Endothelial cell of umbilical vein (primary cell): ENCODE measurements at regions not wholly inside any gene's neighbourhood (a gene's known extent, or its start where the extent isn't known, plus 50 kb on each side); places are given as distances from the start of the nearest gene placed in this dataset.
"Not testable (repeated sequence)": the region's sequence is repeated elsewhere in the genome, so short reads cannot be mapped to it uniquely, and the experiment has no call there.

Experiments used
- BruUV-seq: library from RNA; stranded (reverse); fragments of 400-500 nt; replicated peaks from 2 replicates; lab custom pipeline; 2021; lab: Mats Ljungman, UMichigan
- CTCF ChIA-PET: fragments of 300-600, 350-600 bp; sonication (Branson Sonifier 250); formaldehyde crosslinking; loops from one replicate; lab custom pipeline; 2021; ENCODE audit warnings: antibody characterized with exemption, inconsistent platforms; lab: Charles Lee
- POLR2A ChIA-PET: fragments of 300-600, 350-600 bp; sonication (Branson Sonifier 250); formaldehyde crosslinking; loops from one replicate; lab custom pipeline; 2021; ENCODE audit warnings: antibody characterized with exemption, inconsistent platforms; lab: Charles Lee
- DNase-seq: peaks from one replicate; pipeline ENCODE4 v3.0.0-alpha.2; 2011; ENCODE audit warnings: low read depth, low spot score
- FAIRE-seq: peaks from 2 replicates; lab custom pipeline; 2011; peaks lifted over from hg19 to GRCh38; lab: Jason Lieb, UNC
- H2AFZ ChIP-seq: 2 replicates; pipeline ENCODE4 v1.6.0; 2012; ENCODE audit warnings: low read depth, low read length, control low read depth, inconsistent platforms
- H3K27ac ChIP-seq: 2 replicates; pipeline ENCODE4 v1.5.1; 2011; ENCODE audit warnings: low read depth, mild to moderate bottlenecking, control low read depth, low read length, moderate library complexity; ENCODE audit not compliant: insufficient read depth
- H3K27me3 ChIP-seq, 2 experiments: 2 replicates each; pipeline versions ENCODE4 v1.6.0 to v1.6.1; 2011; ENCODE audit warnings: low read length in 2 of 2, mixed read lengths in 1 of 2; ENCODE audit not compliant: control insufficient read depth in 2 of 2, insufficient read depth in 2 of 2
- H3K36me3 ChIP-seq, 2 experiments: 2 replicates in 1 of 2; 3 replicates in 1 of 2; pipeline ENCODE4 v1.5.1; 2011; ENCODE audit warnings: low read length in 2 of 2, mild to moderate bottlenecking in 1 of 2, moderate library complexity in 1 of 2; ENCODE audit not compliant: control insufficient read depth in 2 of 2, insufficient read depth in 2 of 2; ENCODE audit errors: extremely low read depth in 1 of 2
- H3K4me1 ChIP-seq: 3 replicates; pipeline ENCODE4 v1.5.1; 2011; ENCODE audit warnings: mild to moderate bottlenecking, low read length; ENCODE audit not compliant: control insufficient read depth, insufficient read depth; ENCODE audit errors: extremely low read depth
- H3K4me2 ChIP-seq: 2 replicates; pipeline ENCODE4 v1.6.1; 2011; ENCODE audit warnings: low read length, control low read depth, mixed read lengths; ENCODE audit not compliant: insufficient read depth
- H3K4me3 ChIP-seq, 3 experiments: fragments of 200-600 bp in 1 of 3; sonication (generic), shearing (Covaris generic) in 1 of 3; replicated peaks in 1 of 3; 2 replicates each; pipeline ENCODE4 v1.5.1; 2011 to 2016; ENCODE audit warnings: control low read depth in 3 of 3, low read length in 3 of 3, mild to moderate bottlenecking in 2 of 3, inconsistent platforms in 1 of 3, low read depth in 1 of 3, moderate library complexity in 1 of 3; ENCODE audit not compliant: insufficient read depth in 1 of 3
- H3K79me2 ChIP-seq: 2 replicates; pipeline ENCODE4 v1.6.0; 2012; ENCODE audit warnings: low read length, inconsistent platforms; ENCODE audit not compliant: control insufficient read depth, insufficient read depth
- H3K9ac ChIP-seq: replicated peaks from 2 replicates; pipeline ENCODE3; 2011; ENCODE audit warnings: low read length, control low read depth; ENCODE audit not compliant: insufficient read depth; ENCODE audit errors: extremely low read depth
- H3K9me1 ChIP-seq: replicated peaks from 3 replicates; pipeline ENCODE4 v1.6.0; 2011; ENCODE audit warnings: mild to moderate bottlenecking, low read length; ENCODE audit not compliant: control insufficient read depth, insufficient read depth; ENCODE audit errors: extremely low read depth
- H3K9me3 ChIP-seq: replicated peaks from 2 replicates; pipeline ENCODE4 v1.5.1; 2012; ENCODE audit warnings: low read length, inconsistent platforms; ENCODE audit not compliant: control insufficient read depth, insufficient read depth
- H4K20me1 ChIP-seq: replicated peaks from 2 replicates; pipeline ENCODE3; 2011; ENCODE audit warnings: mild to moderate bottlenecking, low read length; ENCODE audit not compliant: control insufficient read depth, insufficient read depth; ENCODE audit errors: extremely low read depth
- CTCF ChIP-seq, 2 donors: IDR thresholded peaks; 1 replicate in 1 of 2; 2 replicates in 1 of 2; pipeline ENCODE4 v1.5.1; 2011; ENCODE audit warnings: low read length in 2 of 2, mild to moderate bottlenecking in 2 of 2, moderate library complexity in 2 of 2, control low read depth in 1 of 2, inconsistent platforms in 1 of 2, low read depth in 1 of 2; ENCODE audit not compliant: insufficient read depth in 1 of 2; ENCODE audit errors: extremely low read depth in 1 of 2
- EZH2 ChIP-seq: IDR thresholded peaks from 2 replicates; pipeline ENCODE4 v1.6.1; 2012; ENCODE audit warnings: borderline replicate concordance, low read depth, mild to moderate bottlenecking, moderate library complexity, low read length, inconsistent platforms; ENCODE audit not compliant: severe bottlenecking
- GATA2 ChIP-seq: IDR thresholded peaks from 2 replicates; pipeline ENCODE4 v1.7.0; 2011; ENCODE audit warnings: low read depth, mild to moderate bottlenecking, moderate library complexity, mixed read lengths, low read length; ENCODE audit not compliant: insufficient read length, insufficient read depth
- JUN ChIP-seq: IDR thresholded peaks from 2 replicates; pipeline ENCODE4 v1.6.1; 2011; ENCODE audit warnings: borderline replicate concordance, low read depth; ENCODE audit not compliant: insufficient read length, insufficient read depth
- dilution Hi-C: fragments of 300-500 bp; cut with MboI; formaldehyde crosslinking; loops from one replicate; pipeline ENCODE4 v1.15.0; 2019; ENCODE audit warnings: low sequenced_read_pairs; ENCODE audit not compliant: extremely low pct_ligation_motif_present
- intact Hi-C: fragments of 100-400 bp; cut with micrococcal nuclease; formaldehyde crosslinking; loops from one replicate; pipeline ENCODE4 v1.10.0; 2022
- TF ChIP-seq, protein P1 (sequence below): IDR thresholded peaks from 2 replicates; pipeline ENCODE4 v1.6.1; 2011; ENCODE audit not compliant: insufficient read depth, insufficient read length

GRCh38 chr14:30402846-30403245 is 156.1 kb upstream of the G2E3 start:
- Histone ChIP-seq H3K27me3 (no peaks in the 10 kb centered on the region), H4K20me1 (no peaks in the 10 kb centered on the region), H3K27ac (no peak overlapping the region), H3K9me3 (no peaks in the 10 kb centered on the region), H3K9me1 (no peaks in the 10 kb centered on the region), H2AFZ (no peak overlapping the region), H3K4me3 (no peak overlapping the region), H3K9ac (no peak overlapping the region), H3K4me2 (no peak overlapping the region), H3K4me1 (no peaks in the 10 kb centered on the region), H3K36me3 (no peaks in the 10 kb centered on the region), H3K79me2 (no peaks in the 10 kb centered on the region)
- no TSS peak for BruUV-seq
- ChIA-PET POLR2A (no interaction called here), CTCF (no interaction called here)
- TF ChIP-seq GATA2, result no peak
- TF ChIP-seq JUN, result no peak
- TF ChIP-seq, protein P1, sequence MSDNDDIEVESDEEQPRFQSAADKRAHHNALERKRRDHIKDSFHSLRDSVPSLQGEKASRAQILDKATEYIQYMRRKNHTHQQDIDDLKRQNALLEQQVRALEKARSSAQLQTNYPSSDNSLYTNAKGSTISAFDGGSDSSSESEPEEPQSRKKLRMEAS, result no peak
- intact Hi-C loops, result no loop called here
- FAIRE-seq, result no peak
- DNase-seq, result no peak
- dilution Hi-C loops, result no loop called here

DNA sequence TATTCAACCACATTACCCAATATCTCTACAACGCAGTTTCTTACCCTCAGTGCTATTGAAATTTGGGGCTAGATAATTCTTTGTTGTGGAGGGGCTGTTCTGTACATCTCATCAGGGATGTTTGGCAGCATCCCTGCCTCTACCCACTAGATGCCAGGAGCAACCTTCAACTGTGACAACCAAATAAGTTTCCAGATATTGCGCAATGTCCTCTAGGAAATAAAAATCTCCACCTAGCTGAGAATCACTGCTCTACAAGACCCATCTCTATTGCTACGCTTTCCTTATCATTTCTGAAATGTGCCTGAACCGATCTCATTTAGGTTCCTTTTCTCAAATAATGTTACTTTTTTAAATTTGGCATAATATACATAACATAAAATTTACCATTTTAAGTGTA is 155.2 kb upstream of the G2E3 start:
- no TSS peak for BruUV-seq
- dilution Hi-C loops, result no loop called here

GRCh38 chr14:30409508-30410015 is 149.4 kb upstream of the G2E3 start:
- H3K27ac ChIP-seq, H3K79me2 ChIP-seq, H3K9ac ChIP-seq, H3K4me3 ChIP-seq, FAIRE-seq, BruUV-seq, intact Hi-C loops, dilution Hi-C loops, H3K27me3 ChIP-seq, H3K4me2 ChIP-seq, POLR2A ChIA-PET, H3K4me1 ChIP-seq, H3K9me1 ChIP-seq, H3K9me3 ChIP-seq, H2AFZ ChIP-seq, CTCF ChIA-PET, DNase-seq, H4K20me1 ChIP-seq, H3K36me3 ChIP-seq: not testable (repeated sequence)

More for the DNA sequence above, 155.2 kb upstream of the G2E3 start:
- Histone ChIP-seq H3K79me2 (no peaks in the 10 kb centered on the region), H3K4me3 (no peak overlapping the region), H3K27me3 (no peaks in the 10 kb centered on the region), H4K20me1 (no peaks in the 10 kb centered on the region), H3K36me3 (no peaks in the 10 kb centered on the region), H2AFZ (no peak overlapping the region), H3K4me1 (no peaks in the 10 kb centered on the region), H3K4me2 (no peak overlapping the region), H3K27ac (no peak overlapping the region), H3K9me1 (no peaks in the 10 kb centered on the region), H3K9ac (no peak overlapping the region), H3K9me3 (no peaks in the 10 kb centered on the region)
- intact Hi-C loops, result no loop called here
- FAIRE-seq (no peak), DNase-seq (no peak)
- CTCF ChIA-PET, result no interaction called here
- TF ChIP-seq GATA2, result no peak
- no peak for TF ChIP-seq EZH2
- no peak for TF ChIP-seq CTCF (IDR thresholded peaks at IDR 0.05; ENCODE audit: extremely low read depth in 1 of 2, insufficient read depth in 1 of 2, low read depth in 1 of 2, low read length in 2 of 2)
- POLR2A ChIA-PET, result no interaction called here
